ENCODE measurements at regions not wholly inside any gene's neighbourhood (a gene's known extent, or its start where the extent isn't known, plus 50 kb on each side); places are given as distances from the start of the nearest gene placed in this dataset.

DNA sequence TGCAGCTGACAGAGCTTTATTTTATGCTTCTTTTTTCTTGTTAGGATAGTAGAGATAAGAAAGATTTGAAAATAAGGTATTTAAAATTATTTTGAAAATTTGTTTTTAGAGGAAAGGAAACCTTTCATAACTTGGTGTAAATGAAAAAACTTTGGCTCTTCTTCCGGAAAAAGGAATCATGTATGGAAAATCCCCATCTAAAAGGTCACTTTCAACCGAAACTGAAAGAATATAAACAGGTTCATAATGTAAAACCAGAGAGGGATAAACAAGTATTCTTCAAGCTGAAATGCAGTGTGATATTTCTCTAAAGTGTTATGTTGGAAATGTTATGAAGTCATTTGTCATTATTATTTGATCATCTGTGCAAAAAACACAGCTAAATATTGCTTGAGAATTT is 246.8 kb downstream of the NFKBIZ start:
- DNase-seq = no peak
- TF ChIP-seq, protein P1, sequence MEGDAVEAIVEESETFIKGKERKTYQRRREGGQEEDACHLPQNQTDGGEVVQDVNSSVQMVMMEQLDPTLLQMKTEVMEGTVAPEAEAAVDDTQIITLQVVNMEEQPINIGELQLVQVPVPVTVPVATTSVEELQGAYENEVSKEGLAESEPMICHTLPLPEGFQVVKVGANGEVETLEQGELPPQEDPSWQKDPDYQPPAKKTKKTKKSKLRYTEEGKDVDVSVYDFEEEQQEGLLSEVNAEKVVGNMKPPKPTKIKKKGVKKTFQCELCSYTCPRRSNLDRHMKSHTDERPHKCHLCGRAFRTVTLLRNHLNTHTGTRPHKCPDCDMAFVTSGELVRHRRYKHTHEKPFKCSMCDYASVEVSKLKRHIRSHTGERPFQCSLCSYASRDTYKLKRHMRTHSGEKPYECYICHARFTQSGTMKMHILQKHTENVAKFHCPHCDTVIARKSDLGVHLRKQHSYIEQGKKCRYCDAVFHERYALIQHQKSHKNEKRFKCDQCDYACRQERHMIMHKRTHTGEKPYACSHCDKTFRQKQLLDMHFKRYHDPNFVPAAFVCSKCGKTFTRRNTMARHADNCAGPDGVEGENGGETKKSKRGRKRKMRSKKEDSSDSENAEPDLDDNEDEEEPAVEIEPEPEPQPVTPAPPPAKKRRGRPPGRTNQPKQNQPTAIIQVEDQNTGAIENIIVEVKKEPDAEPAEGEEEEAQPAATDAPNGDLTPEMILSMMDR (IDR thresholded peaks at IDR 0.05) = no peak
- Histone ChIP-seq H3K27ac (no peak overlapping the region), H3K9ac (ENCODE audit: low read depth in 2 of 2, low read length in 2 of 2) (no peak overlapping the region), H3K36me3 (no peaks in the 10 kb centered on the region), H3K4me1 (no peaks in the 10 kb centered on the region), H3K4me3 (no peak overlapping the region), H3K27me3 (no peaks in the 10 kb centered on the region), H3K9me3 (no peaks in the 10 kb centered on the region)
- intact Hi-C loops (cut with DNase I) = no loop called here

DNA sequence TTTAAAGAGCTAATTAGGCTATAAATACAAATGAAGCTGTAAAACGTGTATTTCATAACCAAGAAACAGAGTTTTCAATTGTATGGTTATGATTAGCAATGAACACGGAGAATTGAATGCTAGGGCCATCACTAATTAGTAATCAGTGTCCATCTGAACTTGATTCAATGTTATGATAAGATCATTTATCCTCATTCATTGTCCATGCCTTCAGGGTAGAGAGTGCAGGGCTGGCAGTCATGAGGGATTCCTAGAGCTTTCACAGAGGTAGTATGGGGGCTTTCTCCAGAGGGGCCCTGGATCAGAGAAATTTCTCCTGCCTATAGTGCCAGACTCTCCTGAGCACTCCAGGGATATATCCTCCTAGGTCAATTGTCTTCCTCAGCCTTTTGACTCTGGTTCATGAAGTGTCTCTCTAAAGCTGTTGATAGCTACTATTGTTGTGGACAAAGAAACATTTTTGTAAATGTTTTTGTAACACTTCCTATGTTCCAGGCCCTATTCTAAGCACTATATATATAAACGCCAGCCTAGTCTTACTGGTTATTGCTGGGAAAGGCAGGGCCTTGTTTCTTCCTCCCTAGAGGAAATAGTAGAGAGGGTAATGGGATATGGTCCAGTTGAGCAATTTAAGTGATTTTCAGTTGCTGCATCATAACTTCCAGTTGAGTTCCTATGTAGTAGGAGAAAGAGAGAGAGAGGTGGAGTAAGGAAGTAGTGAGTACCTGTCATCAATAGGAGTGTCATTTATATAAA is 249.0 kb downstream of the NFKBIZ start:
- H3K4me3 ChIP-seq = no peak overlapping the region
- no peaks in the 10 kb centered on the region for H3K4me1 ChIP-seq
- DNase-seq = no peak
- H3K9ac ChIP-seq (ENCODE audit: low read depth in 2 of 2, low read length in 2 of 2) = no peak overlapping the region
- H3K9me3 ChIP-seq = no peaks in the 10 kb centered on the region
- no peak overlapping the region for H3K27ac ChIP-seq
- H3K36me3 ChIP-seq = no peaks in the 10 kb centered on the region
- no peaks in the 10 kb centered on the region for H3K27me3 ChIP-seq
- TF ChIP-seq, protein P1 (IDR thresholded peaks at IDR 0.05) = no peak
- intact Hi-C loops (cut with DNase I) = no loop called here

DNA sequence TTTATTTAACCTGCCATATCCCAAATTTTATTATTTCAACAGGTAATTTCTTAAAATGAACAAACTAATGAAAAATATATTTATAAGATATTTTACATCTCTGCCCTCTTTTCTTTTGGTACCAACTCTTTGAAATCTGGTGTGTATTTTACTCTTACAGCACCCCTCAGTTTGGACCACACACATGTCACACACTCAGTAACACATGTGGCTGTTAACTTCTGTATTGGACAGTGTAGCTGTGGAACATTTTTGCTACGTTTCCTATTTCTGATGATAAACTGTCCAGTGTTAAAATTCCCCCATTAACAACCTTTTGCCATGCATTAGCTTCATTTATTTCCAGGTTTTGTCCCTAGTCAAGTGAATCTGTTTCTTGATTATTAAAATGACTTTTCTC is 250.6 kb downstream of the NFKBIZ start:
- TF ChIP-seq, protein P1 (IDR thresholded peaks at IDR 0.05) = no peak
- Histone ChIP-seq H3K27me3 (no peaks in the 10 kb centered on the region), H3K9ac (ENCODE audit: low read depth in 2 of 2, low read length in 2 of 2) (no peak overlapping the region), H3K4me3 (no peak overlapping the region), H3K36me3 (no peaks in the 10 kb centered on the region), H3K27ac (no peak overlapping the region), H3K9me3 (no peaks in the 10 kb centered on the region), H3K4me1 (no peaks in the 10 kb centered on the region)
- intact Hi-C loops (cut with DNase I) = no loop called here
- no peak for DNase-seq

DNA sequence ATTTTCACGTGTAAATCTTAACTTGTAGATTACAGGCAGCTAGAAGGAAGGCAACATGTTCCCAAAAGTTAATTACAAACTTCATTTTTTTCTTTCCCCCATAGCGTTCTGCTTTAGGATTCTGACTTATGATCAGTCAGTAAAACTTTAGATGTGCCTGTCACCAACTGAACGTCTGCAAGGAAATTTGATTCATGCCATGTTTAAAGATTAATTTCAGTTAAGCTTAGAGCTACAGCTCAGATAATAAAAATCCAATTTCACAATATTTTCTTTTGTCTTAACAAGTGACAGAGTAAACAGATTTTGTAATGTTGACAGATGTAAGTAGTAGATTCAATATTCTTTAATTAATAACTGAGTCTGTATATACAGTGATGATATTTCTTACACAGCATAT is 253.1 kb downstream of the NFKBIZ start:
- Histone ChIP-seq H3K36me3 (no peaks in the 10 kb centered on the region), H3K27me3 (no peaks in the 10 kb centered on the region), H3K9ac (ENCODE audit: low read depth in 2 of 2, low read length in 2 of 2) (no peak overlapping the region), H3K9me3 (no peaks in the 10 kb centered on the region), H3K4me1 (no peaks in the 10 kb centered on the region), H3K27ac (no peak overlapping the region), H3K4me3 (no peak overlapping the region)
- TF ChIP-seq, protein P1 (IDR thresholded peaks at IDR 0.05) = no peak
- no peak for DNase-seq
- intact Hi-C loops (cut with DNase I) = no loop called here

DNA sequence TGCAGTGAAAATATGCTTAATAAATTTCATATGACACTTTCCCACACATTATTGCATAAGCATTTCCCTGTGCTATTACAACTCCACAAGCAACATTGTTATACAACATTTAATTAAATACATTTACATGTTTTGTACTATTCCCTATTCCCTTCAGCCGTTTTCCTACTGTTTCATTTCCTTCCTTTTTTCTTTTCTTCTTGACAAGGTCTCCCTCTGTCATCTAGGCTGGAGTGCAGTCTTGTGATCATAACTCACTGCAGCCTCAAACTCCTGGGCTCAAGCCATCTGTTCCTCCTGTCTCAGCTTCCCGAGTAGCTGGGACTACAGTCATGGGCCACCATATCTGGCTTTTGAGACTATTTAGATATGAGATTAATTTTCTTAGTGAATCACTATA is 254.7 kb downstream of the NFKBIZ start:
- no peaks in the 10 kb centered on the region for H3K27me3 ChIP-seq
- TF ChIP-seq, protein P1 (IDR thresholded peaks at IDR 0.05) = no peak
- H3K27ac ChIP-seq = no peak overlapping the region
- no peak overlapping the region for H3K9ac ChIP-seq (ENCODE audit: low read depth in 2 of 2, low read length in 2 of 2)
- no peak for DNase-seq
- intact Hi-C loops (cut with DNase I) = no loop called here
- H3K4me3 ChIP-seq = no peak overlapping the region
- H3K36me3 ChIP-seq = no peaks in the 10 kb centered on the region
- H3K4me1 ChIP-seq = no peaks in the 10 kb centered on the region
- H3K9me3 ChIP-seq = no peaks in the 10 kb centered on the region
